Neural cell (in vitro differentiated cells): ENCODE measurements at regions not wholly inside any gene's neighbourhood (a gene's known extent, or its start where the extent isn't known, plus 50 kb on each side); places are given as distances from the start of the nearest gene placed in this dataset.

ENCODE experiments used
- H2AFZ ChIP-seq: fragments of 200-600, 300-800 bp; sonication (generic), shearing (Covaris generic); 2 replicates; pipeline ENCODE4 v1.6.0; 2014; ENCODE audit warnings: low read depth, mild to moderate bottlenecking, antibody characterized with exemption, low read length, moderate library complexity
- H3F3A ChIP-seq: fragments of 200-600 bp; shearing (Covaris generic); 2 replicates; pipeline ENCODE4 v1.6.1; 2016; ENCODE audit warnings: mild to moderate bottlenecking, moderate library complexity, mixed read lengths, antibody characterized with exemption, low read length; ENCODE audit not compliant: insufficient read depth, poor library complexity, severe bottlenecking
- H3K27ac ChIP-seq: fragments of 200-600, 300-800 bp; sonication (generic), shearing (Covaris generic); 2 replicates; pipeline ENCODE4 v1.5.1; 2014; ENCODE audit warnings: mild to moderate bottlenecking, low read length, moderate library complexity
- H3K27me3 ChIP-seq: fragments of 300-800, 200-600 bp; sonication (generic), shearing (Covaris generic); 2 replicates; pipeline ENCODE4 v1.6.0; 2014; ENCODE audit warnings: mild to moderate bottlenecking, low read depth, low read length, moderate library complexity; ENCODE audit not compliant: insufficient read depth
- H3K36me3 ChIP-seq: fragments of 300-800, 200-600 bp; sonication (generic), shearing (Covaris generic); 2 replicates; pipeline ENCODE4 v1.5.1; 2014; ENCODE audit warnings: mild to moderate bottlenecking, antibody characterized with exemption, low read length, moderate library complexity; ENCODE audit not compliant: insufficient read depth
- H3K4me2 ChIP-seq: fragments of 300-800, 200-600 bp; sonication (generic), shearing (Covaris generic); 2 replicates; pipeline ENCODE4 v1.6.0; 2014; ENCODE audit warnings: mild to moderate bottlenecking, low read length
- H3K4me3 ChIP-seq: fragments of 300-800, 200-600 bp; sonication (generic), shearing (Covaris generic); 2 replicates; pipeline ENCODE4 v1.5.1; 2014; ENCODE audit warnings: mild to moderate bottlenecking, low read length, moderate library complexity
- H3K79me2 ChIP-seq: fragments of 200-600 bp; shearing (Covaris generic); replicated peaks from 2 replicates; pipeline ENCODE4 v1.6.0; 2014; ENCODE audit warnings: mild to moderate bottlenecking, low read length, moderate library complexity; ENCODE audit not compliant: insufficient read depth
- H3K9ac ChIP-seq: fragments of 300-800, 200-600 bp; sonication (generic), shearing (Covaris generic); 2 replicates; pipeline ENCODE4 v1.6.1; 2016; ENCODE audit warnings: mild to moderate bottlenecking, low read length, mixed read lengths
- H3K9me2 ChIP-seq: fragments of 200-600 bp; shearing (Covaris generic); 2 replicates; pipeline ENCODE4 v1.6.1; 2016; ENCODE audit warnings: mild to moderate bottlenecking, low read length, mixed read lengths; ENCODE audit not compliant: insufficient read depth
- H3K9me3 ChIP-seq: fragments of 200-600, 300-800 bp; sonication (generic), shearing (Covaris generic); 2 replicates; pipeline ENCODE4 v1.6.1; 2016; ENCODE audit warnings: mild to moderate bottlenecking, mixed run types, low read length, moderate library complexity, mixed read lengths
- H4K20me1 ChIP-seq: fragments of 200-600 bp; shearing (Covaris generic); 2 replicates; pipeline ENCODE4 v1.6.1; 2016; ENCODE audit warnings: mild to moderate bottlenecking, mixed run types; ENCODE audit not compliant: insufficient read depth
- EP300 ChIP-seq: fragments of 450-650 bp; conservative IDR thresholded peaks from 2 replicates; pipeline ENCODE4 v1.6.1; 2014; ENCODE audit warnings: antibody characterized with exemption, mild to moderate bottlenecking, moderate library complexity; ENCODE audit not compliant: poor library complexity, severe bottlenecking
- EZH2 ChIP-seq: fragments of 200-600, 300-800 bp; shearing (Covaris generic), sonication (generic); IDR thresholded peaks from 2 replicates; pipeline ENCODE4 v1.6.1; 2014; ENCODE audit warnings: antibody characterized with exemption, low read length, borderline replicate concordance, mild to moderate bottlenecking; ENCODE audit not compliant: insufficient read depth, poor library complexity, severe bottlenecking
- MXI1 ChIP-seq: fragments of 450-650 bp; conservative IDR thresholded peaks from 2 replicates; pipeline ENCODE4 v1.6.1; 2014; ENCODE audit warnings: antibody characterized with exemption, mild to moderate bottlenecking; ENCODE audit not compliant: poor library complexity, severe bottlenecking
- POLR2AphosphoS5 ChIP-seq: IDR thresholded peaks from 2 replicates; pipeline ENCODE4 v1.6.1; 2012
- RAD21 ChIP-seq: fragments of 450-650 bp; conservative IDR thresholded peaks from 2 replicates; pipeline ENCODE4 v1.6.1; 2014; ENCODE audit warnings: antibody characterized with exemption, mild to moderate bottlenecking, moderate library complexity
- SMC3 ChIP-seq: fragments of 450-650 bp; conservative IDR thresholded peaks from 2 replicates; pipeline ENCODE4 v1.6.1; 2014; ENCODE audit warnings: antibody characterized with exemption, mild to moderate bottlenecking, moderate library complexity; ENCODE audit not compliant: poor library complexity
- TAF1 ChIP-seq: IDR thresholded peaks from 2 replicates; pipeline ENCODE4 v1.6.1; 2012; ENCODE audit warnings: low read depth
- TF ChIP-seq, protein P1 (sequence below): fragments of 450-650 bp; IDR thresholded peaks from 2 replicates; pipeline ENCODE4 v1.5.1; 2014; ENCODE audit warnings: antibody characterized with exemption, mild to moderate bottlenecking, moderate library complexity; ENCODE audit not compliant: poor library complexity, severe bottlenecking
- TF ChIP-seq, protein P2 (sequence below): IDR thresholded peaks from 2 replicates; pipeline ENCODE4 v1.6.1; 2012; ENCODE audit warnings: borderline replicate concordance

DNA sequence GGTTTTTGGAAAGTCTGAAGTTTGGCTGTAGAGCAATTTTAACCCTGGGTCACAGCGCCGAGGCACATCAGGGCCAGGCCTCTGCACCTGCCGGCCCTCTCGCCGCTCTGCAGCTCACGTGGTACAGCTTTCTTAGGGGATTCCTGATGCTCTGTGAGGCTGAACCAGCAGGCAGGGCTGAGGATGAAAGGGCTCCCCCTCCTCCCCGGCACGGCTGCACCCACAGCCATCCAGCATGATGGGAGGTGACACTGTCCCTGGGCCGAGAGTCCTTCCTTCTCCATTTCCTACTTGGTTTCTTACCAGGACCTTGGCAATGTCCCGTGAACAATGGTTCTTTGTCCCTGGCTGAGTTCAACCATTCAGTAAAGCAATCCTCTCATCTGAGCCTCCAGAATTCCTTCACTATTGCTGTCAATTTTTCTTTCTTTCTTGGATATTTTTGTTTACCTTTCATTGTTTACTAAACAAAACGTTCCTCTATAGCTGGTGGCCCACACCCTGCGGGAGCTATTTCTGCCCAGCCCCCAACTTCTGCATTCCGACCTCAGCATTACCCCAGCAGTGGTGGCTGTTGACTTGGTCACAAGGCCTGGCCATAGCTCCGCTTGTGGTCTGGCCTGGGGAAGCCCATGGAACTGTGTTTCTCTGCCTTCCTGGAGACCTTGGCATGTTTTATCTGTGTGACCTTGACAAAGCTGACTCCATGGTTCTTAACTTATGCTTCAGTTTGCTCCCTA is 172.8 kb upstream of the B3GAT1 start:
- Histone ChIP-seq H3K4me3 (no peak overlapping the region), H3K27me3 (no peaks in the 10 kb centered on the region), H3K36me3 (no peaks in the 10 kb centered on the region), H3K27ac (no peak overlapping the region), H3K9ac (no peak overlapping the region), H3K9me3 (no peaks in the 10 kb centered on the region), H3K79me2 (no peaks in the 10 kb centered on the region), H3K9me2 (no peaks in the 10 kb centered on the region), H4K20me1 (no peaks in the 10 kb centered on the region), H2AFZ (no peak overlapping the region), H3K4me2 (no peak overlapping the region), H3F3A (no peaks in the 10 kb centered on the region)
- TF ChIP-seq, protein P1, sequence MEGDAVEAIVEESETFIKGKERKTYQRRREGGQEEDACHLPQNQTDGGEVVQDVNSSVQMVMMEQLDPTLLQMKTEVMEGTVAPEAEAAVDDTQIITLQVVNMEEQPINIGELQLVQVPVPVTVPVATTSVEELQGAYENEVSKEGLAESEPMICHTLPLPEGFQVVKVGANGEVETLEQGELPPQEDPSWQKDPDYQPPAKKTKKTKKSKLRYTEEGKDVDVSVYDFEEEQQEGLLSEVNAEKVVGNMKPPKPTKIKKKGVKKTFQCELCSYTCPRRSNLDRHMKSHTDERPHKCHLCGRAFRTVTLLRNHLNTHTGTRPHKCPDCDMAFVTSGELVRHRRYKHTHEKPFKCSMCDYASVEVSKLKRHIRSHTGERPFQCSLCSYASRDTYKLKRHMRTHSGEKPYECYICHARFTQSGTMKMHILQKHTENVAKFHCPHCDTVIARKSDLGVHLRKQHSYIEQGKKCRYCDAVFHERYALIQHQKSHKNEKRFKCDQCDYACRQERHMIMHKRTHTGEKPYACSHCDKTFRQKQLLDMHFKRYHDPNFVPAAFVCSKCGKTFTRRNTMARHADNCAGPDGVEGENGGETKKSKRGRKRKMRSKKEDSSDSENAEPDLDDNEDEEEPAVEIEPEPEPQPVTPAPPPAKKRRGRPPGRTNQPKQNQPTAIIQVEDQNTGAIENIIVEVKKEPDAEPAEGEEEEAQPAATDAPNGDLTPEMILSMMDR = no peak
- TF ChIP-seq EP300 = no peak
- TF ChIP-seq SMC3 = no peak
- no peak for TF ChIP-seq TAF1
- no peak for TF ChIP-seq EZH2
- no peak for TF ChIP-seq RAD21
- no peak for TF ChIP-seq POLR2AphosphoS5
- TF ChIP-seq, protein P2, sequence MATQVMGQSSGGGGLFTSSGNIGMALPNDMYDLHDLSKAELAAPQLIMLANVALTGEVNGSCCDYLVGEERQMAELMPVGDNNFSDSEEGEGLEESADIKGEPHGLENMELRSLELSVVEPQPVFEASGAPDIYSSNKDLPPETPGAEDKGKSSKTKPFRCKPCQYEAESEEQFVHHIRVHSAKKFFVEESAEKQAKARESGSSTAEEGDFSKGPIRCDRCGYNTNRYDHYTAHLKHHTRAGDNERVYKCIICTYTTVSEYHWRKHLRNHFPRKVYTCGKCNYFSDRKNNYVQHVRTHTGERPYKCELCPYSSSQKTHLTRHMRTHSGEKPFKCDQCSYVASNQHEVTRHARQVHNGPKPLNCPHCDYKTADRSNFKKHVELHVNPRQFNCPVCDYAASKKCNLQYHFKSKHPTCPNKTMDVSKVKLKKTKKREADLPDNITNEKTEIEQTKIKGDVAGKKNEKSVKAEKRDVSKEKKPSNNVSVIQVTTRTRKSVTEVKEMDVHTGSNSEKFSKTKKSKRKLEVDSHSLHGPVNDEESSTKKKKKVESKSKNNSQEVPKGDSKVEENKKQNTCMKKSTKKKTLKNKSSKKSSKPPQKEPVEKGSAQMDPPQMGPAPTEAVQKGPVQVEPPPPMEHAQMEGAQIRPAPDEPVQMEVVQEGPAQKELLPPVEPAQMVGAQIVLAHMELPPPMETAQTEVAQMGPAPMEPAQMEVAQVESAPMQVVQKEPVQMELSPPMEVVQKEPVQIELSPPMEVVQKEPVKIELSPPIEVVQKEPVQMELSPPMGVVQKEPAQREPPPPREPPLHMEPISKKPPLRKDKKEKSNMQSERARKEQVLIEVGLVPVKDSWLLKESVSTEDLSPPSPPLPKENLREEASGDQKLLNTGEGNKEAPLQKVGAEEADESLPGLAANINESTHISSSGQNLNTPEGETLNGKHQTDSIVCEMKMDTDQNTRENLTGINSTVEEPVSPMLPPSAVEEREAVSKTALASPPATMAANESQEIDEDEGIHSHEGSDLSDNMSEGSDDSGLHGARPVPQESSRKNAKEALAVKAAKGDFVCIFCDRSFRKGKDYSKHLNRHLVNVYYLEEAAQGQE = no peak
- no peak for TF ChIP-seq MXI1

DNA sequence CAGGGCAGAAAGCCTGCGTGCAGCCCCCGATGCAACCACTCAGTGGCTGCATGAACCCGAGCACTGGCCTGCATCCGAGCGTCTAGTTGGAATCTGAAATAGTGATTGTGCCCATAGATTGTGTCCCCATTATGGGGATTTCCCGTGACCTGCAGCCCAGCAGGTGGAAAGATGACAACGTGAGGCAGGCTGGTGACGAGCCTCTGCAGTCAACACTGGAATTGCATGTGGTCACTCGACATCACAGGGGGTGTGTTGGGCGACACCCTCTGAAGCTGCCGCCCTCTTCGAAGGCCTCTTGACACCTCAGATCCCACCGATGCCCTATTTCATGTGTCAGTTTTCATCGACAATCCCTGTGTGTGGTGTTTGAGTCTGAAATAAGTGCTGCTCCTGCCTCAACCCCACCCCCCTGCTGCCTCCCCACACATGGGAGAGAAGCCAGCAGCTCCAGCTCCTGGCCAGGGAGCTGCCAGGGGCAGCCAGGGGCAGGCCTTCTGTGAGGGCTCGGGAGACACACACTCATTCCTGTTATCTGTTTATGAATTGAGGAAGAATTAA is 172.0 kb upstream of the B3GAT1 start:
- Histone ChIP-seq H3K27ac (no peak overlapping the region), H3K9ac (no peak overlapping the region), H3K79me2 (no peaks in the 10 kb centered on the region), H3K4me2 (no peak overlapping the region), H4K20me1 (no peaks in the 10 kb centered on the region), H3K36me3 (no peaks in the 10 kb centered on the region), H3K27me3 (no peaks in the 10 kb centered on the region), H3K9me3 (no peaks in the 10 kb centered on the region), H3K9me2 (no peaks in the 10 kb centered on the region), H2AFZ (no peak overlapping the region), H3F3A (no peaks in the 10 kb centered on the region), H3K4me3 (no peak overlapping the region)
- TF ChIP-seq RAD21 = no peak
